Neural progenitor cell (in vitro differentiated cells): ENCODE measurements at regions not wholly inside any gene's neighbourhood (a gene's known extent, or its start where the extent isn't known, plus 50 kb on each side); places are given as distances from the start of the nearest gene placed in this dataset.

Experiments used
- EZH2 ChIP-seq: fragments of 200-600 bp; sonication (generic); IDR thresholded peaks from 2 replicates; pipeline ENCODE4 v1.6.1; 2017; ENCODE audit warnings: antibody characterized with exemption, mild to moderate bottlenecking, moderate library complexity
- EZH2phosphoT487 ChIP-seq: fragments of 200-600 bp; sonication (generic); IDR thresholded peaks from 2 replicates; pipeline ENCODE4 v1.6.1; 2017; ENCODE audit warnings: antibody characterized with exemption
- TF ChIP-seq, protein P1 (sequence below): fragments of 200-600 bp; sonication (generic); IDR thresholded peaks from 2 replicates; pipeline ENCODE4 v1.5.1; 2017; ENCODE audit warnings: antibody characterized with exemption, mild to moderate bottlenecking

DNA sequence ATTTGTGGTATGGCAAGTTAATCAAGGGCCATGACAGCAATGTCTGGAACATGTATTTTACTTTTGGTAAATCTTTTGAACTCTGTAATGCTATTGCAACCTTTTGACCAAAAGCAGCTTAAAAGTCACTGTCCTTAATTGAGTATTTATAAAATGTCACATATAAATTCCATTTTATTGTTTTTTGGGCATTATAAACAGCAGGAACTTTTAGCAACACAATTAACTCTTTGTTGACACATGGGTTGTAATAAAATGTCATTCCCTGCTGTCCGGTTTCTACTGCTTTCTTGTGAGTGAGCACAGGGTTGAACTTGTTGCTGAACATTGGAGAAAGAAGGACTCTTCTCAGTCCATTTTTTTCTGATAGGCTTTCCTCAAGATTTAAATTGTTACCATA, 1923.1 kb downstream of the PCDH9 start:
- TF ChIP-seq, protein P1, sequence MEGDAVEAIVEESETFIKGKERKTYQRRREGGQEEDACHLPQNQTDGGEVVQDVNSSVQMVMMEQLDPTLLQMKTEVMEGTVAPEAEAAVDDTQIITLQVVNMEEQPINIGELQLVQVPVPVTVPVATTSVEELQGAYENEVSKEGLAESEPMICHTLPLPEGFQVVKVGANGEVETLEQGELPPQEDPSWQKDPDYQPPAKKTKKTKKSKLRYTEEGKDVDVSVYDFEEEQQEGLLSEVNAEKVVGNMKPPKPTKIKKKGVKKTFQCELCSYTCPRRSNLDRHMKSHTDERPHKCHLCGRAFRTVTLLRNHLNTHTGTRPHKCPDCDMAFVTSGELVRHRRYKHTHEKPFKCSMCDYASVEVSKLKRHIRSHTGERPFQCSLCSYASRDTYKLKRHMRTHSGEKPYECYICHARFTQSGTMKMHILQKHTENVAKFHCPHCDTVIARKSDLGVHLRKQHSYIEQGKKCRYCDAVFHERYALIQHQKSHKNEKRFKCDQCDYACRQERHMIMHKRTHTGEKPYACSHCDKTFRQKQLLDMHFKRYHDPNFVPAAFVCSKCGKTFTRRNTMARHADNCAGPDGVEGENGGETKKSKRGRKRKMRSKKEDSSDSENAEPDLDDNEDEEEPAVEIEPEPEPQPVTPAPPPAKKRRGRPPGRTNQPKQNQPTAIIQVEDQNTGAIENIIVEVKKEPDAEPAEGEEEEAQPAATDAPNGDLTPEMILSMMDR = no peak
- TF ChIP-seq EZH2 = no peak
- no peak for TF ChIP-seq EZH2phosphoT487
